Hepatocyte (in vitro differentiated cells): ENCODE measurements at regions not wholly inside any gene's neighbourhood (a gene's known extent, or its start where the extent isn't known, plus 50 kb on each side); places are given as distances from the start of the nearest gene placed in this dataset.

Source experiments
- DNase-seq: peaks from one replicate; pipeline ENCODE4 v3.0.0-alpha.2; 2016; ENCODE audit warnings: low spot score
- H2AFZ ChIP-seq: fragments of 200-600 bp; sonication (generic); 2 replicates; pipeline ENCODE4 v1.6.0; 2016; ENCODE audit warnings: antibody characterized with exemption, mild to moderate bottlenecking
- H3K27ac ChIP-seq: fragments of 200-600 bp; sonication (generic); 2 replicates; pipeline ENCODE4 v1.5.1; 2016; ENCODE audit warnings: mild to moderate bottlenecking
- H3K27me3 ChIP-seq: fragments of 200-600 bp; sonication (generic); 2 replicates; pipeline ENCODE4 v1.6.1; 2016
- H3K36me3 ChIP-seq: fragments of 200-600 bp; sonication (generic); replicated peaks from 2 replicates; pipeline ENCODE4 v1.5.1; 2016; ENCODE audit warnings: low read depth; ENCODE audit not compliant: insufficient read depth
- H3K4me1 ChIP-seq: fragments of 200-600 bp; sonication (generic); 2 replicates; pipeline ENCODE4 v1.5.1; 2016; ENCODE audit warnings: mild to moderate bottlenecking, moderate library complexity; ENCODE audit not compliant: insufficient read depth
- H3K4me2 ChIP-seq: fragments of 200-600 bp; sonication (generic); 2 replicates; pipeline ENCODE4 v1.6.0; 2016
- H3K4me3 ChIP-seq: fragments of 200-600 bp; sonication (generic); 2 replicates; pipeline ENCODE4 v1.5.1; 2016; ENCODE audit warnings: mild to moderate bottlenecking
- H3K79me2 ChIP-seq: fragments of 200-600 bp; sonication (generic); 2 replicates; pipeline ENCODE4 v1.6.0; 2017; ENCODE audit warnings: mild to moderate bottlenecking
- H3K9me2 ChIP-seq: fragments of 200-600 bp; sonication (generic); replicated peaks from 2 replicates; pipeline ENCODE4 v1.6.0; 2017; ENCODE audit warnings: mild to moderate bottlenecking; ENCODE audit not compliant: insufficient read depth
- H3K9me3 ChIP-seq: fragments of 200-600 bp; sonication (generic); 2 replicates; pipeline ENCODE4 v1.5.1; 2016; ENCODE audit warnings: low read depth, mild to moderate bottlenecking
- H4K20me1 ChIP-seq: fragments of 200-600 bp; sonication (generic); 2 replicates; pipeline ENCODE4 v1.6.0; 2016; ENCODE audit warnings: mild to moderate bottlenecking; ENCODE audit not compliant: insufficient read depth, poor library complexity, severe bottlenecking
- CTCF ChIP-seq: fragments of 200-600 bp; sonication (generic); IDR thresholded peaks from 2 replicates; pipeline ENCODE4 v1.5.1; 2016; ENCODE audit warnings: antibody characterized with exemption, mild to moderate bottlenecking; ENCODE audit not compliant: poor library complexity
- EZH2 ChIP-seq: fragments of 200-600 bp; sonication (generic); IDR thresholded peaks from 2 replicates; pipeline ENCODE4 v1.6.1; 2016; ENCODE audit warnings: antibody characterized with exemption, mild to moderate bottlenecking, borderline replicate concordance
- EZH2phosphoT487 ChIP-seq: fragments of 200-600 bp; sonication (generic); IDR thresholded peaks from one replicate; pipeline ENCODE4 v1.6.1; 2018; ENCODE audit warnings: antibody characterized with exemption, mild to moderate bottlenecking, low read depth, moderate library complexity; ENCODE audit not compliant: unreplicated experiment, severe bottlenecking
- WGBS: methylation state at CpG from one replicate; pipeline ENCODE4 v1.1.6; 2016; ENCODE audit warnings: low lambda C conversion rate; ENCODE audit errors: missing lambda C conversion rate; 5-methylcytosine and 5-hydroxymethylcytosine counted together

GRCh38 chr4:18777190-18777930 is 755.8 kb upstream of the LCORL start:
- no peak overlapping the region for H3K4me3 ChIP-seq
- no peak overlapping the region for H3K4me2 ChIP-seq
- DNase-seq, result no peak
- H3K4me1 ChIP-seq, result no peaks in the 10 kb centered on the region
- no peaks in the 10 kb centered on the region for H3K36me3 ChIP-seq
- no peaks in the 10 kb centered on the region for H3K9me2 ChIP-seq
- H3K27ac ChIP-seq, result no peak overlapping the region
- no peak for TF ChIP-seq CTCF
- no peak for TF ChIP-seq EZH2
- no peak for TF ChIP-seq EZH2phosphoT487
- no peaks in the 10 kb centered on the region for H3K27me3 ChIP-seq
- no peaks in the 10 kb centered on the region for H3K79me2 ChIP-seq
- WGBS, result 68% methylated on average over 4 of the region's 4 CpGs
- H4K20me1 ChIP-seq, result no peaks in the 10 kb centered on the region
- H3K9me3 ChIP-seq, result no peaks in the 10 kb centered on the region
- no peak overlapping the region for H2AFZ ChIP-seq

- Histone ChIP-seq H3K4me1 (no peaks in the 10 kb centered on the region), H3K27me3 (no peaks in the 10 kb centered on the region), H3K36me3 (no peaks in the 10 kb centered on the region), H2AFZ (no peak overlapping the region), H3K4me3 (no peak overlapping the region), H3K9me3 (no peaks in the 10 kb centered on the region), H3K4me2 (no peak overlapping the region), H4K20me1 (no peaks in the 10 kb centered on the region), H3K79me2 (no peaks in the 10 kb centered on the region), H3K27ac (no peak overlapping the region), H3K9me2 (no peaks in the 10 kb centered on the region)
- TF ChIP-seq EZH2phosphoT487 (no peak), CTCF (no peak)
- WGBS, result 88% methylated on average over 2 of the region's 2 CpGs
- no peak for DNase-seq
These were observed 746.4 kb upstream of the LCORL start for GRCh38 chr4:18767921-18768320.

- Histone ChIP-seq H2AFZ (no peak overlapping the region), H3K27me3 (no peaks in the 10 kb centered on the region), H3K9me3 (no peaks in the 10 kb centered on the region), H3K4me1 (no peaks in the 10 kb centered on the region), H3K27ac (no peak overlapping the region), H3K4me3 (no peak overlapping the region), H4K20me1 (no peaks in the 10 kb centered on the region), H3K36me3 (no peaks in the 10 kb centered on the region), H3K79me2 (no peaks in the 10 kb centered on the region), H3K9me2 (no peaks in the 10 kb centered on the region), H3K4me2 (no peak overlapping the region)
- TF ChIP-seq EZH2phosphoT487 (no peak), EZH2 (no peak), CTCF (no peak)
- DNase-seq, result no peak
These were observed 735.1 kb upstream of the LCORL start for GRCh38 chr4:18756671-18757070.

- WGBS, result 71% methylated on average over 2 of the region's 2 CpGs
- Histone ChIP-seq H2AFZ (no peak overlapping the region), H3K27me3 (no peaks in the 10 kb centered on the region), H3K27ac (no peak overlapping the region), H3K9me3 (no peaks in the 10 kb centered on the region), H3K9me2 (no peaks in the 10 kb centered on the region), H3K36me3 (no peaks in the 10 kb centered on the region), H3K4me1 (no peaks in the 10 kb centered on the region), H3K79me2 (no peaks in the 10 kb centered on the region), H4K20me1 (no peaks in the 10 kb centered on the region), H3K4me2 (no peak overlapping the region), H3K4me3 (no peak overlapping the region)
- TF ChIP-seq EZH2phosphoT487 (no peak), CTCF (no peak), EZH2 (no peak)
- DNase-seq, result no peak
These were observed 732.6 kb upstream of the LCORL start for GRCh38 chr4:18754180-18754579.
